H9 (cell line): ENCODE measurements at regions not wholly inside any gene's neighbourhood (a gene's known extent, or its start where the extent isn't known, plus 50 kb on each side); places are given as distances from the start of the nearest gene placed in this dataset.

Source experiments
- DNase-seq: peaks from one replicate; pipeline ENCODE4 v3.0.0-alpha.2; 2017
- H2AFZ ChIP-seq: one replicate; pipeline ENCODE4 v1.6.1; 2013; ENCODE audit warnings: mild to moderate bottlenecking, low read length, control low read depth, moderate library complexity
- H2AK5ac ChIP-seq: 2 replicates; pipeline ENCODE4 v1.6.1; 2013; ENCODE audit warnings: low read length, control low read depth, mixed read lengths; ENCODE audit not compliant: insufficient read length
- H2BK120ac ChIP-seq: one replicate; pipeline ENCODE4 v1.6.1; 2013; ENCODE audit warnings: low read depth, mild to moderate bottlenecking, low read length, control low read depth, inconsistent platforms; ENCODE audit not compliant: poor library complexity, severe bottlenecking
- H2BK12ac ChIP-seq: 2 replicates; pipeline ENCODE4 v1.6.1; 2013; ENCODE audit warnings: low read length, control low read depth, mixed read lengths, low read depth; ENCODE audit not compliant: insufficient read length
- H2BK15ac ChIP-seq: 2 replicates; pipeline ENCODE4 v1.6.1; 2013; ENCODE audit warnings: low read depth, low read length, control low read depth
- H2BK20ac ChIP-seq: one replicate; pipeline ENCODE4 v1.6.1; 2013; ENCODE audit warnings: low read depth, mild to moderate bottlenecking, low read length, control low read depth, inconsistent platforms; ENCODE audit not compliant: poor library complexity, severe bottlenecking
- H2BK5ac ChIP-seq: 2 replicates; pipeline ENCODE4 v1.6.1; 2013; ENCODE audit warnings: low read length, control low read depth, mixed read lengths; ENCODE audit not compliant: insufficient read length
- H3K14ac ChIP-seq: 2 replicates; pipeline ENCODE4 v1.6.1; 2013; ENCODE audit warnings: low read length, control low read depth; ENCODE audit not compliant: insufficient read depth
- H3K18ac ChIP-seq: 2 replicates; pipeline ENCODE4 v1.6.1; 2013; ENCODE audit warnings: low read depth, mild to moderate bottlenecking, mixed read lengths, low read length, control low read depth; ENCODE audit not compliant: insufficient read length
- H3K23ac ChIP-seq: 2 replicates; pipeline ENCODE4 v1.6.1; 2013; ENCODE audit warnings: low read length, control low read depth, mixed read lengths, low read depth; ENCODE audit not compliant: insufficient read length
- H3K23me2 ChIP-seq: 2 replicates; pipeline ENCODE4 v1.6.1; 2013; ENCODE audit warnings: low read depth, mild to moderate bottlenecking, mixed read lengths, low read length, control low read depth; ENCODE audit not compliant: insufficient read length, poor library complexity, severe bottlenecking
- H3K27ac ChIP-seq: 2 replicates; pipeline ENCODE4 v1.5.1; 2013; ENCODE audit warnings: low read length, control low read depth, mixed read lengths, low read depth; ENCODE audit not compliant: insufficient read length
- H3K27me3 ChIP-seq: 2 replicates; pipeline ENCODE4 v1.6.1; 2013; ENCODE audit warnings: low read length, control low read depth, inconsistent platforms; ENCODE audit not compliant: insufficient read depth
- H3K4ac ChIP-seq: 2 replicates; pipeline ENCODE4 v1.6.1; 2013; ENCODE audit warnings: low read depth, mild to moderate bottlenecking, control low read depth, inconsistent platforms, low read length, moderate library complexity
- H3K4me1 ChIP-seq: 2 replicates; pipeline ENCODE4 v1.6.1; 2013; ENCODE audit warnings: low read length, control low read depth, inconsistent platforms; ENCODE audit not compliant: insufficient read depth
- H3K4me2 ChIP-seq: 2 replicates; pipeline ENCODE4 v1.6.1; 2013; ENCODE audit warnings: low read length, control low read depth, mixed read lengths; ENCODE audit not compliant: insufficient read length, insufficient read depth
- H3K56ac ChIP-seq: 2 replicates; pipeline ENCODE4 v1.6.1; 2013; ENCODE audit warnings: low read depth, mild to moderate bottlenecking, mixed read lengths, low read length, control low read depth; ENCODE audit not compliant: insufficient read length
- H3K79me1 ChIP-seq: 2 replicates; pipeline ENCODE4 v1.6.1; 2013; ENCODE audit warnings: low read depth, mild to moderate bottlenecking, moderate library complexity, low read length, control low read depth, inconsistent platforms; ENCODE audit not compliant: insufficient read depth, poor library complexity, severe bottlenecking
- H3K79me2 ChIP-seq: 2 replicates; pipeline ENCODE4 v1.6.1; 2013; ENCODE audit warnings: low read length, control low read depth, inconsistent platforms; ENCODE audit not compliant: insufficient read depth
- H3K9ac ChIP-seq: 2 replicates; pipeline ENCODE4 v1.6.1; 2013; ENCODE audit warnings: low read length, control low read depth, mixed read lengths; ENCODE audit not compliant: insufficient read length; ENCODE audit errors: extremely low read depth
- H3K9me3 ChIP-seq: one replicate; pipeline ENCODE4 v1.6.1; 2013; ENCODE audit warnings: low read depth, low read length, inconsistent platforms; ENCODE audit not compliant: control insufficient read depth
- H3T11ph ChIP-seq: one replicate; pipeline ENCODE4 v1.6.1; 2013; ENCODE audit warnings: mild to moderate bottlenecking, low read length, control low read depth, inconsistent platforms
- H4K20me1 ChIP-seq: one replicate; pipeline ENCODE4 v1.6.1; 2013; ENCODE audit not compliant: control insufficient read depth, insufficient read length, insufficient read depth
- H4K5ac ChIP-seq: 2 replicates; pipeline ENCODE4 v1.6.1; 2013; ENCODE audit warnings: low read depth, mild to moderate bottlenecking, mixed read lengths, low read length, control low read depth; ENCODE audit not compliant: insufficient read length
- H4K8ac ChIP-seq: replicated peaks from 2 replicates; pipeline ENCODE4 v1.6.1; 2013; ENCODE audit warnings: low read length, control low read depth, mixed read lengths, low read depth; ENCODE audit not compliant: insufficient read length
- H4K91ac ChIP-seq: 2 replicates; pipeline ENCODE4 v1.6.1; 2013; ENCODE audit warnings: low read depth, mild to moderate bottlenecking, moderate library complexity, mixed read lengths, low read length, control low read depth; ENCODE audit not compliant: insufficient read length
- H3K27ac Mint-ChIP-seq, 3 experiments: 2 replicates in 2 of 3; 3 replicates in 1 of 3; pipeline ENCODE4 v1.8.0; 2020 to 2021; ENCODE audit warnings: mixed read lengths in 3 of 3, mild to moderate bottlenecking in 1 of 3, moderate library complexity in 1 of 3
- H3K27me3 Mint-ChIP-seq: 2 replicates; pipeline ENCODE4 v1.8.0; 2021; ENCODE audit warnings: low read depth, mild to moderate bottlenecking, moderate library complexity, mixed read lengths
- H3K36me3 Mint-ChIP-seq, 3 experiments: 2 replicates in 2 of 3; 3 replicates in 1 of 3; pipeline ENCODE4 v1.8.0; 2020 to 2021; ENCODE audit warnings: low read depth in 3 of 3, mixed read lengths in 3 of 3; ENCODE audit not compliant: insufficient read depth in 1 of 3
- H3K4me1 Mint-ChIP-seq, 2 experiments: 2 replicates each; pipeline ENCODE4 v1.8.0; 2020; ENCODE audit warnings: mixed read lengths in 2 of 2
- H3K4me3 Mint-ChIP-seq, 2 experiments: 2 replicates in 1 of 2; 3 replicates in 1 of 2; pipeline ENCODE4 v1.8.0; 2020 to 2021; ENCODE audit warnings: mild to moderate bottlenecking in 2 of 2, mixed read lengths in 2 of 2, moderate library complexity in 1 of 2
- H3K9me3 Mint-ChIP-seq, 2 experiments: 2 replicates in 1 of 2; 3 replicates in 1 of 2; pipeline ENCODE4 v1.8.0; 2020; ENCODE audit warnings: mild to moderate bottlenecking in 2 of 2, mixed read lengths in 2 of 2, moderate library complexity in 1 of 2
- WGBS: extraction: QIAGEN DNeasy Blood & Tissue Kit; methylation state at CpG from one replicate; pipeline ENCODE4 v1.1.7; 2013; ENCODE audit warnings: missing lambda C conversion rate, low lambda C conversion rate, mixed read lengths; ENCODE audit not compliant: insufficient read length; ENCODE audit errors: extremely low coverage; 5-methylcytosine and 5-hydroxymethylcytosine counted together
- TF ChIP-seq, protein P1 (sequence below): fragments of 200-600 bp; sonication (generic); conservative IDR thresholded peaks from 3 replicates; pipeline ENCODE4 v1.8.0; 2021; ENCODE audit warnings: antibody characterized with exemption, mild to moderate bottlenecking

DNA sequence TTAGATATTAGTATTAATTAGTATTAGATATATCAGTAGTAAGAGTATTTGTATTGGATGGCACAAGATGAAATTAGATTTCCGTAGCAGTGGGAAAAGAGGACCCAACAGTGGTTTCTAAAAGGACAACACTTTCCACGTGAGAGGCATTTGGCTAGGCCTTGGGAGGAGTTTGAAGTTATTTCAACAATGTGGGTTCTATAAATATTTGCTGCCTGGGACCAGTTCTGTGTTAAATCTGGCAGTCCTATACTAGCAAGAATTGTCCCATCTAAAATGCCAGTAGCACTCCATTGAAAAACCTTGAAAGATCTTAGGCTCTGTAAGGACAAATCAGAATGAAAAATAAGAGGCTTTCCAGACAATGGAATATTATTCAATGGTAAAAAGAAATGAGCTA, 347.1 kb upstream of the DNAJC19 start:
- Histone ChIP-seq H4K20me1 (no peaks in the 10 kb centered on the region), H3T11ph (no peak overlapping the region), H4K5ac (no peak overlapping the region), H2BK12ac (no peak overlapping the region), H2BK5ac (no peak overlapping the region), H3K56ac (no peak overlapping the region), H3K27ac (no peak overlapping the region), H3K23ac (no peak overlapping the region), H2AFZ (no peak overlapping the region), H3K9ac (no peak overlapping the region), H3K23me2 (no peaks in the 10 kb centered on the region), H3K9me3 (no peaks in the 10 kb centered on the region), H3K14ac (no peak overlapping the region), H2BK120ac (no peak overlapping the region), H2BK15ac (no peak overlapping the region), H3K79me2 (no peaks in the 10 kb centered on the region), H3K27me3 (no peaks in the 10 kb centered on the region), H3K4me1 (no peaks in the 10 kb centered on the region), H3K18ac (no peak overlapping the region), H4K91ac (no peak overlapping the region), H2AK5ac (no peak overlapping the region), H3K4me2 (no peak overlapping the region), H2BK20ac (no peak overlapping the region), H3K79me1 (no peaks in the 10 kb centered on the region), H4K8ac (no peak overlapping the region), H3K4ac (no peak overlapping the region)
- H3K27ac Mint-ChIP-seq = no peak overlapping the region
- peaks cover 0 to 8% (median 1%) of the 10 kb centered on the region in 3 experiments; a peak in 2 of 7 replicates for H3K36me3 Mint-ChIP-seq
- no peak overlapping the region for H3K4me3 Mint-ChIP-seq
- no peaks in the 10 kb centered on the region for H3K27me3 Mint-ChIP-seq
- WGBS = no CpG with 5 or more reads among the region's 2 CpGs
- TF ChIP-seq, protein P1, sequence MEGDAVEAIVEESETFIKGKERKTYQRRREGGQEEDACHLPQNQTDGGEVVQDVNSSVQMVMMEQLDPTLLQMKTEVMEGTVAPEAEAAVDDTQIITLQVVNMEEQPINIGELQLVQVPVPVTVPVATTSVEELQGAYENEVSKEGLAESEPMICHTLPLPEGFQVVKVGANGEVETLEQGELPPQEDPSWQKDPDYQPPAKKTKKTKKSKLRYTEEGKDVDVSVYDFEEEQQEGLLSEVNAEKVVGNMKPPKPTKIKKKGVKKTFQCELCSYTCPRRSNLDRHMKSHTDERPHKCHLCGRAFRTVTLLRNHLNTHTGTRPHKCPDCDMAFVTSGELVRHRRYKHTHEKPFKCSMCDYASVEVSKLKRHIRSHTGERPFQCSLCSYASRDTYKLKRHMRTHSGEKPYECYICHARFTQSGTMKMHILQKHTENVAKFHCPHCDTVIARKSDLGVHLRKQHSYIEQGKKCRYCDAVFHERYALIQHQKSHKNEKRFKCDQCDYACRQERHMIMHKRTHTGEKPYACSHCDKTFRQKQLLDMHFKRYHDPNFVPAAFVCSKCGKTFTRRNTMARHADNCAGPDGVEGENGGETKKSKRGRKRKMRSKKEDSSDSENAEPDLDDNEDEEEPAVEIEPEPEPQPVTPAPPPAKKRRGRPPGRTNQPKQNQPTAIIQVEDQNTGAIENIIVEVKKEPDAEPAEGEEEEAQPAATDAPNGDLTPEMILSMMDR = no peak
- DNase-seq = no peak
- H3K9me3 Mint-ChIP-seq = peaks cover 6% of the 10 kb centered on the region in 2 experiments; a peak in 3 of 5 replicates
- no peaks in the 10 kb centered on the region for H3K4me1 Mint-ChIP-seq
